IMR-90 (cell line): ENCODE measurements at regions not wholly inside any gene's neighbourhood (a gene's known extent, or its start where the extent isn't known, plus 50 kb on each side); places are given as distances from the start of the nearest gene placed in this dataset.

ENCODE experiments used
- CEBPB ChIP-seq: IDR thresholded peaks from 2 replicates; pipeline ENCODE4 v1.6.1; 2012; ENCODE audit warnings: low read depth, low read length, improper control_type of control experiment
- CTCF ChIP-seq: conservative IDR thresholded peaks from 2 replicates; pipeline ENCODE4 v1.5.1; 2012; ENCODE audit warnings: mild to moderate bottlenecking, low read depth, low read length, improper control_type of control experiment
- MAFK ChIP-seq: IDR thresholded peaks from 2 replicates; pipeline ENCODE4 v1.6.1; 2012; ENCODE audit warnings: low read depth, low read length, improper control_type of control experiment
- MAZ ChIP-seq: IDR thresholded peaks from 2 replicates; pipeline ENCODE4 v1.6.1; 2012; ENCODE audit warnings: low read depth, mild to moderate bottlenecking, low read length, improper control_type of control experiment, moderate library complexity, borderline replicate concordance
- MXI1 ChIP-seq: IDR thresholded peaks from 2 replicates; pipeline ENCODE4 v1.6.1; 2012; ENCODE audit warnings: low read depth, mild to moderate bottlenecking, low read length, moderate library complexity, borderline replicate concordance
- RFX5 ChIP-seq: IDR thresholded peaks from 2 replicates; pipeline ENCODE4 v1.8.0; 2012; ENCODE audit warnings: low read depth, mild to moderate bottlenecking, low read length, moderate library complexity
- SMC3 ChIP-seq: fragments of 150-350 bp; IDR thresholded peaks from 2 replicates; pipeline ENCODE4 v1.6.1; 2016; ENCODE audit warnings: low read depth, mild to moderate bottlenecking, antibody characterized with exemption, low read length, moderate library complexity
- TF ChIP-seq, protein P1 (sequence below): fragments of 150-350 bp; IDR thresholded peaks from 2 replicates; pipeline ENCODE4 v1.6.1; 2016; ENCODE audit warnings: low read depth, mild to moderate bottlenecking, low read length, moderate library complexity, borderline replicate concordance

DNA sequence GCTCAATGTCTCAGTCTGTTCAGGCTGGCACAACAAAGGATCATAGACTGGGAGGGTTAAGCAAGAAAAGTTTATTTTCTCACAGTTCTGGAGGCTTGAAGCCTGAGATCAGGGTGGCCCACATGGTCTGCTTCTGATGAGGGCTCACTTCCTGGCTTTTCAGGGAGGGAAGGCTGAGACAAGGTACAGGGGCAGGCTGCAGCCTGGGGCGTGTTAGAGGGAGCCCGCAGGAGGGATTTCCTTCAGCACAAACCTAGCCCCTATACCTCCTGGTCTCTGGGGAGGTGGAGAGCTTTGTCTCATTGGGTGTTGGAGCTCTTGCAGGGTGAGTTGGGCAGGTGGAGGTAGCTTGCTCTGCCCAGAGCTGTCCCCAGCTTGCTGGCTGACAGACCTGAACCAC, 81.1 kb upstream of the GPR6 start:
- TF ChIP-seq CTCF, result no peak
- no peak for TF ChIP-seq MAZ
- TF ChIP-seq MAFK, result no peak
- TF ChIP-seq, protein P1, sequence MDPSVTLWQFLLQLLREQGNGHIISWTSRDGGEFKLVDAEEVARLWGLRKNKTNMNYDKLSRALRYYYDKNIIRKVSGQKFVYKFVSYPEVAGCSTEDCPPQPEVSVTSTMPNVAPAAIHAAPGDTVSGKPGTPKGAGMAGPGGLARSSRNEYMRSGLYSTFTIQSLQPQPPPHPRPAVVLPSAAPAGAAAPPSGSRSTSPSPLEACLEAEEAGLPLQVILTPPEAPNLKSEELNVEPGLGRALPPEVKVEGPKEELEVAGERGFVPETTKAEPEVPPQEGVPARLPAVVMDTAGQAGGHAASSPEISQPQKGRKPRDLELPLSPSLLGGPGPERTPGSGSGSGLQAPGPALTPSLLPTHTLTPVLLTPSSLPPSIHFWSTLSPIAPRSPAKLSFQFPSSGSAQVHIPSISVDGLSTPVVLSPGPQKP, result no peak
- no peak for TF ChIP-seq RFX5
- TF ChIP-seq SMC3, result no peak
- no peak for TF ChIP-seq MXI1
- no peak for TF ChIP-seq CEBPB
